NCI-H1930 (cell line): ENCODE measurements at regions not wholly inside any gene's neighbourhood (a gene's known extent, or its start where the extent isn't known, plus 50 kb on each side); places are given as distances from the start of the nearest gene placed in this dataset.
"Not testable (repeated sequence)": the region's sequence is repeated elsewhere in the genome, so short reads cannot be mapped to it uniquely, and the experiment has no call there.

Source experiments
- DNase-seq, 2 experiments: peaks; one replicate each; lab custom pipeline; 2025; lab: John Stamatoyannopoulos, UW

GRCh38 chr18:1296237-1296636, 391.6 kb downstream of the ADCYAP1 start:
- no peak for DNase-seq

- DNase-seq: no peak
Observed at GRCh38 chr18:1302861-1303260, 398.2 kb downstream of the ADCYAP1 start.

DNA sequence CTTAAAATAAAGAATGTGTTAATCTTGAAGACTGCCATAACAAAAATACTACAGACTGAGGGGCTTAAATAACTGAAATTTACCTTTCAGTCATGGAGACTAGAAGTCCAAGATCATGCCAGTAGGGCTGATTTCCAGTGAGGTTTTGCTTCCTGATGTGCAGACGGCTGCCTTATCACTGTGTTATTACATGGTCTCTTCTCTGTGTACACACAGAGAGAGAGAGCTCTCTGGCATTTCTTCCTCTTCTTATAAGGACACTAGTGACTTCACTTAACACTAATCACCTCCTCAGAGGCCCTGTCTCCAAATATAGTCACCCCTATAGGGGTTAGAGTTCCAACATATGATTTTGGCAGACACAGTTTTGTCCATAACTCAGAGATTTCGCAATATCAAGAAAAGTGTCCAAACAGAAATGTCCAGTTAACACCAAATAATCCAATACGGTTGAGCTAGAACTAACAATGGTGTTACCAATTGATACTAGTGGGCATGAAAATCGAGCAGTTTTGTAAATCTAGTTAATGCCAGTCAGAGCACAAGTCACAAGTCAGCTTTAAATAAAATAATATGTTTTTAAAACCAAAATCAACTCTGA, 399.8 kb downstream of the ADCYAP1 start:
- DNase-seq: no peak

DNA sequence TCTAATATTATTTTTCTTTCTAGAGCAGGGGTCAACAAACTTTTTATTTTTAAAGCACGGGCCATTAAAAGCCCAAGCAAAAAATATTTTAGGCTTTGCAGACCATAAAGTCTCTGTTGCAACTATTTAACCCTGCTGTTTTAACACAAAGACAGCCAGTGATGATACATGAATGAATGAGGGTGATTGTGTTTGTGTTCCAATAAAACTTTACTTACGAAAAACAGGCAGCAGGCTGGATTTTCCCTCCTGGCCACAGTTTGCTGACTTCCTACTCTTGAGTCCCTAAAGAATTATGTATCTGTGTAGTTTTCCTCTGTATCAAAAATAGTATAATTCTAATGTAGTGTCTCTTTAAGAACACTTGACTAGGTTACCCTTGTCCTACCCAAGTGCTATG, 402.0 kb downstream of the ADCYAP1 start:
- no peak for DNase-seq

- no peak for DNase-seq
Observed at GRCh38 chr18:1308686-1309085, 404.0 kb downstream of the ADCYAP1 start.

- DNase-seq: no peak
Observed at GRCh38 chr18:1311376-1311775, 406.7 kb downstream of the ADCYAP1 start.

DNA sequence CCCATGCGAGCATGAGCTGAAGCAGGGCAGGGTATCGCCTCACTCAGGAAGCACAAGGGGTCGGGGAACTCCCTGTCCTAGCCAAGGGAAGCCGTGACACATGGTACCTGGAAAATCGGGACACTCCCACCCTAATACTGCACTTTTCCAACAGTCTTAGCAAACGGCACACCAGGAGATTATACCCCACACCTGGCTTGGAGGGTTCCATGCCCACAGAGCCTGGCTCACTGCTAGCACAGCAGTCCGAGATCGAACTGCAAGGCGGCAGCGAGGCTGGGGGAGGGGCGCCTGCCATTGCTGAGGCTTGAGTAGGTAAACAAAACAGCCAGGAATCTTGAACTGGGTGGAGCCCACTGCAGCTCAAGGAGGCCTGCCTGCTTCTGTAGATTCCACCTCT, 430.7 kb downstream of the ADCYAP1 start:
- DNase-seq: not testable (repeated sequence)

DNA sequence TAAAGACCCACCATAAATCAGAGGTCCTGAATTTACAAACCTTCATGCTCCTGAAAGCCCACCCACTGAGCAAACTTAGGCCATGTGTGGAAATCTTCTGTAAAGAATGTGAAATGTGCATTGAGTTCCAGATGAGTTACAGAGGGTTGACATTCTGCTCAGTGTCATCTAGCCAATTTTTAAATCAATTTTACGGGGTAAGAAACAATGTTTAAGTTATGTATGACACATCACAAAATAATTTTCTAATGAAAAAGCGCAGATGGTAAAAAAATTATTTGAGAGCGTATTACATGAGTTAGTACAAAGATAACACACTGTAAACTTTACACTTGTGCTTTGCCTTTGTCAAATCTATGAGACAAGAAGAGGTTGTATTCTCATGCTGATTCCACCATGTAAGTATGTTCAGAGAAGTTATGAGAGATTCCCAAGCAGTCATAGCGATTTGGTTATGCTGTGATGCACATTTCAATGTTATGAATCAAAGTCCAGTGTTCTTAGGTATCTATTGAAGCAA, 446.3 kb downstream of the ADCYAP1 start:
- DNase-seq: no peak

DNA sequence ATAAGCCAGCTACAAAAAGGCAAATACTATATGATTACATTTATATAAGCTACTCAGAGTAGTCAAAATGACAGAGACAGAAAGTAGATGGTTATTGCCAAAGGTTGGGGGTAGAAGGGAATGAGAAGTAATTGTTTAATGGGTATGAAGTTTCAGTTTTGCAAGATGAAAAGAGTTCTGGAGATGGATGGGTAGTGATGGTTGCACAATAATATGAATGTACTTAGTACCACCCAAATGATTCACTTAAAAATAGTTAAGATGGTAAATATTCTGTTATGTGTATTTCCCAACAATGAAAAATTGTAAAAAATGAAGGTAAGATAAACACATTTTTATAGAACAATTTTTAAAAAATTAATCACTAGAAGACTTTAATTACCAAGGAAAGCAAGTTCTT, 448.4 kb downstream of the ADCYAP1 start:
- no peak for DNase-seq

DNA sequence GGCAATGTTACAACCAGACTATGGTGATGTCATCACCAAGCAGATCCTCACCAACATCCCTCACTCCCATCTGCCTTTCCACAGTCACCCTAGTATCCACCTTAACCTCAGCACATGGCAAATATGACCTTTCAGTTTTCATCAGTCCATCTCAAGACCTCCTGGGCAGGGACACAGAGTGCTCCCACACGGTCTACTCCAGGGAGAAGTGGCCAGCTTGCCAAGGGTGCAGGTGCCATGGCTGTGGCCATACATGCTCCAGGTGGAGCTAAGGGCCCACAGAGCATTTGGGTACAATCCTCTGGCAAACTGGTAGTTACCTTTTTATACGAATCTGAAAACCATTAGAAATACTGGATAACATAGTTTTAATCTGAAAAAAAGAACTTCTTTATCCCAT, 453.1 kb downstream of the ADCYAP1 start:
- DNase-seq: no peak

DNA sequence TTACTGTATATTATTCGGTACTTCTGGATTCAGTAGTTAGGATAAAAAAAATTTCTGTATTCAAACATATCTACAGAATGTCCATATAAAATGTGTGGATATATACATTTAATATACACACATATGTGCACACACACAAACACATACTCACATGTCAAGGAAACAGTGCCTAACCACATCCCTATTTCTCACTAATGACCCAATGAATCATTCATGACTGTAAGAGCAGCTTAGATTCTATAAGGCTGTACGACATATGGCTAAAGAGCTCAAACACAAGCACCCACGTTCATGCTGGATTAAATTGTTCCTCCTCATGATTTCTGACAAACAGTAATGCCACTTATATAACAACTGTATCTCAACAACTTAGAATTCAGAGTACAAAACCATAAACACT, 457.3 kb downstream of the ADCYAP1 start:
- DNase-seq: no peak

- DNase-seq: no peak
Observed at GRCh38 chr18:1370552-1370951, 465.9 kb downstream of the ADCYAP1 start.

DNA sequence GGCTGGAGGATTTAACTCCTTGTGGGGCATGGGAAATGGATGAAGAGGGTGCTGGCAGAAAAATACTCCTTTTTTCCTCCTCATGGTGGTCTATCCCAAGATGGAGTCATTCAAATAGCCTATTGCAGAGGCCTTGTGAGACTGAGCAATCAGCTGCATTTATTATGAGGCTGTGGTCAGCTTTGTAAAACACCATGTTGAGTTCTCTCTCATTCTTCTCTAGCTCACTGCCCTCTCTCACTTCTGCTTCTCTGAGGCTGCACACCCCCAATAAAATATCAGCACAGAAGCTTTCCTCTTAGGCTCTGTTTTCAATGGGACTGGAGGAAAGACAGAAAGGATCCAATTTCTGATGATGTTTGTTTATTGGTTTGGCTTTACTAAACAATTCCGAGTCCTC, 467.1 kb downstream of the ADCYAP1 start:
- DNase-seq: no peak

- DNase-seq: no peak
Observed at GRCh38 chr18:1383465-1383864, 478.8 kb downstream of the ADCYAP1 start.

GRCh38 chr18:1388468-1388867, 483.8 kb downstream of the ADCYAP1 start:
- not testable (repeated sequence) for DNase-seq

DNA sequence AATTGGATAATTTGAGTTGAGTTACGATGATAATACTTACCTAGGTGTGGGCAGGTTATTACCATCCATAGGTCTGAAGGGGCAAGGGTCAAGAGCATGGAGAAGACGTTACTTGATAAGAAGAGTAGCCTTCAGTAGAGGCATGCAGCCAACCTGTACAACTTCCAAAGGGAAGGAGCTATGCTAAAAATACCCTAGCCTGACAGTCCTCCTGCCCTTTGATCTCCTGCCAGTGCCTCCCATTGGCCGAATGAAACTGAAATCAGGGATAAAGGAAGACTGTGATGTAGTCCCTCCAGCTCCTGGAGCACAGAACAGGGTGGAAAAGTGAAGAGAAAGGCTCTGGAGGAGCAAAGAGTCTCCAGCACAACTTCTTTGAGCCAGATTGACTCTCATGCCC, 487.4 kb downstream of the ADCYAP1 start:
- no peak for DNase-seq

DNA sequence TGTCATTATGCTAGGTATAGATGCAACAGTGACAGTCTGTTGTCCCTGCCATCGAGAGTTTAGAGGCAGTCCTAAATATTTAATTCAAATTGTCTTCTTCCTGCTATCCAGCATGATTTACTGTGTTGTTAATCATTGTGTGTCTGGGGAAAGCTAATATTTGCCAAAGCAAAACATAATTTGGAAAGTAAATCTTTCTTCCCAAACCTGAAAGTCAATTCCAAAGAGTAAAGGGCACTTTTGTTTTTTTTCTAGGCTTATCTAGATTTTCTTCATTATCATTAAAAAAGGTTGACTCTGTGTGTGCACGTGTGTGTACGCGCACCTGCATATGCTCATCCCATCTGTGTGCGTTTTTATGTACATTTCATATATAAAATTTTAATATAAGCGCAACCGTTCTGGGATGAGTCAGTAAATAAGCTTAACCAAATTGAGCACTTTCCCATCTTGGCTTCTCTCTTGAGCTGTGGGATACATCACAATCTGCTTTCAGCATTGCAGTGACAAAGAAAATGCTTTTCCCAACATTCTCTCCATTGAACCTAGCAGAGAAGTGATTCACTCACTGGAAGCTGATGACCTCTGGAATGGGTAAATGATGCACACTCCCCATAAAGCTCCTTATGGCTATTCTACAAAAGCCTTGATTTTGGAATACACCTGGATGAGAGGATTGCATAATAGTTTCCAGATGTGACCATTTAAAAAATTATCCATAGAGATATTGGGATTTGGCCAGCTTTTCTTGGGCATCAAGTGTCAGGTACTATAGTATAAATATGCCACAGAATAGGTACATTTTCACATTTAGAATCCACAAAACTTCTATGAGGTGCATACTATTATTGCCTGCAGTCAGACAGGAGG, 488.4 kb downstream of the ADCYAP1 start:
- DNase-seq: peak in 1 of 2 experiments; percentile 23

DNA sequence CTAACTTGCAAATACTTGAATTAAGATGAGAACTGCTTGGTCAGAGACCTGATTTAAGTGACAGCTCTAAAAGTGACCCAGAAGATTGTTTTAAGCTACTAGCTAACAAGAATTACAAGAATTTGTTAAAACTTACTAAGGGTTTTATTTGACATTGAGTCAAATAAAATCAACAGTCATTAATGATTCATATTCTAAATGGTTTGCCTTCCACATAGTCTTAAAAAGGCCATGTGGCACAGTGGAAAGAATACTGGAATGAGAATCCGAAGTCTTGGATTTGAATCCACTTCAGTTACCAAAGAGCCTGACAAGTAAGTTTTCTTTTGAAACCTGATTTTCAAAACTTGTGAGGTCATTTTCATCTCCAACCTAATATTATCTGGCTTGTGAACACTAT, 489.3 kb downstream of the ADCYAP1 start:
- DNase-seq: no peak

DNA sequence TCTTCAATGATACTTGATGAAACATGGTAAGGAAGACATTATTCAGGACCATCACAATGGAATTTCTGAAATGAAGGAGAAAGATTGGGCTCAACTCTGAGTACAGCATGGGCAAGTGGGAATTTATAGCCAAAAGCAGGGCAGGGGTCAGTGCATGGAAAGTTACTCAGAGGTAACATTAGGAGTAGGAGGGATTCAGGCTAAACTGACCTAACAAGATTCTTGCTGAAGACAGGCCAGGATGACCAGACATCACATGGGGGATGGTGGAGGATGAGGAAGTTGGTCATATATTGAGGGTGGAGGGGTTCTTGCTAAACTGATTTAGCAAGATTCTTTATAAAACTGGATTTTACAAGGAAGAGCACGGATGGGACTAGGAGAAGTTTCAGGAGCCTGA, 489.8 kb downstream of the ADCYAP1 start:
- DNase-seq: no peak

GRCh38 chr18:1394966-1395365, 490.3 kb downstream of the ADCYAP1 start:
- DNase-seq: no peak

DNA sequence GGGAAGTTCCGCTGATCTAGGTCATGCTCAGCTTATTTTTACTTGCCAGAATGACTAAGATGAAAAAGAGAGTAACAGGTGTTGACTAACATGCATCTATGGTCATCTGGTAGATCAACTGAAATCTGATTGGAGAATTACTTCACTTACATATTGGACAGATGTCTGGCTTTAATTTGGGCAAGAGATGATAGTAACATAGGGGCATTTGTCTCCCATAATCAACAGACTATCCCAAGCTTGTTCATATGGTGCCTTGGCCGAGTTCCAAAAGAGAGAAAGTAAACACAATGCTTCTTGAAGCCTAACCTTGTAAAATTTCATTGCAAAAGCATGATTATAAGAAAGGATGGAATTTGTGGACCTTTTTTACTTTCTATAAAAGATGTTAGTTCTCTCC, 503.7 kb downstream of the ADCYAP1 start:
- no peak for DNase-seq

DNA sequence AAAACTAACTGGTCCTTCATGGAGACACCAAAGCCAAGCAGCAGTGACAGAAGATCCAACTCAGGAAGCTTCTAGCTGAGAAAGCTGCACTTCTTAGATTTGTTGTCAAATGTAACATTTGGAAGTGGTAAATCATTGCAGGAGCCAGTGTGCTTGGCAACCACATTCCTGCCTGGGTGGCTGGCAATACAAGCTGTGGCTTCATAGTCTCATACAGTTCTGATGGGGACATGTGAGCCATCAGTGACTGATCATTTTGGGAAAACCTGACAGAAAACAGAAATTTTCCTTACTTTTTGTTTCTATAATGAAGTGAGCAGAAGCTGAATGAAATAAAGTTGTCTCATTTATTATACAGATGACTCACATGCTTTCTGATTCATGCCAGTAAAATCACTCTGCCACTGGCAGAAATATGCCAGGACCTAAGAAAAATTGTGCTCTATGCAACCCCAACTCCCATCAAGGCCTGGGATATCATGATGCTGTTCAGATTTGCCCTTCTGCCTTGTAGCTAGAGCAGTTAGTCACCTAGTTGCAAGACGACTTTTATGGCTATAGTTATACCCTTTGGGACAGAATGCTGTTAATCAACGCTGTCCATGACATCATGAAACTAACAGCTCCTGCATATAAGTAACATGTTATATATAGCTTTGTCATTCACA, 508.1 kb downstream of the ADCYAP1 start:
- DNase-seq: no peak

DNA sequence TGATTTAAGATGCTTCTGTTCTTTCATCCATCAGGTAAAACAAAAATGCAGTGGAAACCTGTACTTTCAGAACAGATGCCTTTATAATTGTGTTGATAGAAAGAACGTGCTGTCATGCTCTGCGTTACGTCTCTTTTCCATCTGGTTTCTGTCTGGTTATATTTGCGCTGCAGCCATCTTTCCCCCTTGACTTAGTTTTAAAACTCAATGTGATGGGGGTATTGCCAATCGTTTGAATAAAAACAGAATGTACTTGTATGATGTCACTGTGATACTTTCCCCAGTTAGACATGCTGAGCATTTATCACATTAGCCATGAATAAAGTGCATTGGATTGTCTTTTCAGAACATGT, 508.6 kb downstream of the ADCYAP1 start:
- no peak for DNase-seq
